Activated CD4-positive, CD25-positive, alpha-beta regulatory T cell treated with anti-CD3 and anti-CD28 coated beads, Interleukin-2, amount 50 U/mL, for 16 hours (primary cell): ENCODE measurements at regions not wholly inside any gene's neighbourhood (a gene's known extent, or its start where the extent isn't known, plus 50 kb on each side); places are given as distances from the start of the nearest gene placed in this dataset.
"Not testable (repeated sequence)": the region's sequence is repeated elsewhere in the genome, so short reads cannot be mapped to it uniquely, and the experiment has no call there.

Experiments
- DNase-seq: peaks from one replicate; pipeline ENCODE4 v3.0.0-alpha.2; 2020; ENCODE audit warnings: low read depth, low spot score

GRCh38 chr6:140345935-140346334, 971.5 kb upstream of the CITED2 start:
- no peak for DNase-seq

GRCh38 chr6:140344142-140344913, 969.9 kb upstream of the CITED2 start:
- DNase-seq: no peak

GRCh38 chr6:140343128-140343527, 968.7 kb upstream of the CITED2 start:
- DNase-seq: no peak

- DNase-seq: no peak
These were observed 966.8 kb upstream of the CITED2 start for GRCh38 chr6:140341272-140341671.

- no peak for DNase-seq
These were observed 966.3 kb upstream of the CITED2 start for GRCh38 chr6:140340795-140341194.

- DNase-seq: not testable (repeated sequence)
These were observed 964.6 kb upstream of the CITED2 start for GRCh38 chr6:140339084-140339483.

GRCh38 chr6:140321891-140322290, 947.4 kb upstream of the CITED2 start:
- DNase-seq: no peak

- DNase-seq: no peak
These were observed 945.9 kb upstream of the CITED2 start for GRCh38 chr6:140320081-140321080.

- no peak for DNase-seq
These were observed 944.8 kb upstream of the CITED2 start for GRCh38 chr6:140319209-140319608.

- no peak for DNase-seq
These were observed 944.0 kb upstream of the CITED2 start for GRCh38 chr6:140318408-140318807.

- DNase-seq: no peak
These were observed 943.5 kb upstream of the CITED2 start for GRCh38 chr6:140317950-140318349.

GRCh38 chr6:140316966-140317365, 942.5 kb upstream of the CITED2 start:
- no peak for DNase-seq

- no peak for DNase-seq
These were observed 940.2 kb upstream of the CITED2 start for GRCh38 chr6:140314682-140315081.

- no peak for DNase-seq
These were observed 936.7 kb upstream of the CITED2 start for GRCh38 chr6:140311146-140311545.

GRCh38 chr6:140303218-140303949, 928.9 kb upstream of the CITED2 start:
- DNase-seq: no peak

- no peak for DNase-seq
These were observed 925.9 kb upstream of the CITED2 start for GRCh38 chr6:140300331-140300730.

- no peak for DNase-seq
These were observed 914.7 kb upstream of the CITED2 start for GRCh38 chr6:140289186-140289585.

GRCh38 chr6:140285998-140286690, 911.7 kb upstream of the CITED2 start:
- DNase-seq: no peak

- no peak for DNase-seq
These were observed 911.0 kb upstream of the CITED2 start for GRCh38 chr6:140285471-140285870.

- DNase-seq: no peak
These were observed 910.4 kb upstream of the CITED2 start for GRCh38 chr6:140284871-140285270.

- DNase-seq: no peak
These were observed 908.7 kb upstream of the CITED2 start for GRCh38 chr6:140283197-140283596.
